Astrocyte of the cerebellum (primary cell): ENCODE measurements at regions not wholly inside any gene's neighbourhood (a gene's known extent, or its start where the extent isn't known, plus 50 kb on each side); places are given as distances from the start of the nearest gene placed in this dataset.

Source experiments
- DNase-seq: peaks from one replicate; pipeline ENCODE4 v3.0.0-alpha.2; 2011; ENCODE audit warnings: low read depth
- H3K4me3 ChIP-seq: 2 replicates; pipeline ENCODE4 v1.5.1; 2011; ENCODE audit warnings: mild to moderate bottlenecking, low read depth, low read length, moderate library complexity
- in situ Hi-C: cut with HindIII; loops from 2 replicates; pipeline ENCODE4 v1.10.0; 2017; ENCODE audit warnings: low sequenced_read_pairs
- TF ChIP-seq, protein P1 (sequence below): IDR thresholded peaks from 2 replicates; pipeline ENCODE4 v1.5.1; 2012; ENCODE audit warnings: low read length, low read depth, moderate library complexity, mild to moderate bottlenecking; ENCODE audit errors: missing control alignments

- DNase-seq, result no peak
- in situ Hi-C loops, result no loop called here
- H3K4me3 ChIP-seq, result no peak overlapping the region
- TF ChIP-seq, protein P1, sequence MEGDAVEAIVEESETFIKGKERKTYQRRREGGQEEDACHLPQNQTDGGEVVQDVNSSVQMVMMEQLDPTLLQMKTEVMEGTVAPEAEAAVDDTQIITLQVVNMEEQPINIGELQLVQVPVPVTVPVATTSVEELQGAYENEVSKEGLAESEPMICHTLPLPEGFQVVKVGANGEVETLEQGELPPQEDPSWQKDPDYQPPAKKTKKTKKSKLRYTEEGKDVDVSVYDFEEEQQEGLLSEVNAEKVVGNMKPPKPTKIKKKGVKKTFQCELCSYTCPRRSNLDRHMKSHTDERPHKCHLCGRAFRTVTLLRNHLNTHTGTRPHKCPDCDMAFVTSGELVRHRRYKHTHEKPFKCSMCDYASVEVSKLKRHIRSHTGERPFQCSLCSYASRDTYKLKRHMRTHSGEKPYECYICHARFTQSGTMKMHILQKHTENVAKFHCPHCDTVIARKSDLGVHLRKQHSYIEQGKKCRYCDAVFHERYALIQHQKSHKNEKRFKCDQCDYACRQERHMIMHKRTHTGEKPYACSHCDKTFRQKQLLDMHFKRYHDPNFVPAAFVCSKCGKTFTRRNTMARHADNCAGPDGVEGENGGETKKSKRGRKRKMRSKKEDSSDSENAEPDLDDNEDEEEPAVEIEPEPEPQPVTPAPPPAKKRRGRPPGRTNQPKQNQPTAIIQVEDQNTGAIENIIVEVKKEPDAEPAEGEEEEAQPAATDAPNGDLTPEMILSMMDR, result no peak
Measured at GRCh38 chr6:92337571-92337970, 1081.8 kb downstream of the EPHA7 start.

- no peak overlapping the region for H3K4me3 ChIP-seq
- no peak for DNase-seq
- TF ChIP-seq, protein P1, result no peak
- in situ Hi-C loops, result no loop called here
Measured at GRCh38 chr6:92329208-92329847, 1090.0 kb downstream of the EPHA7 start.

DNA sequence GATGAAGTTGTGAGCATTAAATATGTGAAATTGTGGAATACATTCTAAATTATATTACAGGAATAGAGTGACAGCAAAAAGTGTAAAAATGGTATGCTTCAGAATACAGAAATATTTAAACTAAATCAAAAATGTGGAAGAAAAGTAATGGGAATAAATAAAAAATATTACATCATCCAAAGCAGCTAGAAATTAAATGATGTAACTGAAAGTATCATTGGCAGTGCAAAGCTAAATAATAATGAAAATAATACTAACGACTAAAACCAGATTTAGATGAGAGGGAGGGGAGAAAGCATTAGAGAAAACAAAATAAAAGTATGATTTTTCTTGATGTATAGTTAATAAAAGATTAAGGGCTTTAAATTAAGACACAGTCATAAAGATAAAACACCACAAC, 1104.0 kb downstream of the EPHA7 start:
- in situ Hi-C loops, result no loop called here
- TF ChIP-seq, protein P1, result no peak
- no peak for DNase-seq
- H3K4me3 ChIP-seq, result no peak overlapping the region

- no peak for DNase-seq
- in situ Hi-C loops, result no loop called here
- TF ChIP-seq, protein P1, result no peak
Measured at GRCh38 chr6:92297101-92297500, 1122.3 kb downstream of the EPHA7 start.

DNA sequence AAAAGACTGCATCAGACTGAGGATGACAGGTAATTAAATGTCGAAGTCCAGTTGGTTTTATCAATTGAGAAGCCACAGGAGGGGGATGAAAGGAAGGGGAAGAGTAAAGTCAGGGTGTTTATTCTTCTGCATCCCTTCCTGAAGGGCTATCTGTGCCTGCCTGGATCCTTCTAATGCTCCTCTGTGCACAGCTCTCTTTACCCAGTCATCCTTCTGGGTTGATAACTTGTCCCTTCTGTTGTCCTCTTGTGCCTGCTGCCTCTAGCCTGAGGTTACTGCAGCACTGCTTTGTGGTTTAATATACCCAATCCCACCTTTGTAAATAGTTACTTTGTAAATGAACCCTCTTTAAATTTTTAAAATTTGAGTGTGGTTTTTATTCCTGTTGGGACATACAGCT, 1127.3 kb downstream of the EPHA7 start:
- DNase-seq, result no peak
- no peak overlapping the region for H3K4me3 ChIP-seq
- in situ Hi-C loops, result no loop called here
- TF ChIP-seq, protein P1, result no peak

More at GRCh38 chr6:92297101-92297500, 1122.3 kb downstream of the EPHA7 start:
- no peak overlapping the region for H3K4me3 ChIP-seq

DNA sequence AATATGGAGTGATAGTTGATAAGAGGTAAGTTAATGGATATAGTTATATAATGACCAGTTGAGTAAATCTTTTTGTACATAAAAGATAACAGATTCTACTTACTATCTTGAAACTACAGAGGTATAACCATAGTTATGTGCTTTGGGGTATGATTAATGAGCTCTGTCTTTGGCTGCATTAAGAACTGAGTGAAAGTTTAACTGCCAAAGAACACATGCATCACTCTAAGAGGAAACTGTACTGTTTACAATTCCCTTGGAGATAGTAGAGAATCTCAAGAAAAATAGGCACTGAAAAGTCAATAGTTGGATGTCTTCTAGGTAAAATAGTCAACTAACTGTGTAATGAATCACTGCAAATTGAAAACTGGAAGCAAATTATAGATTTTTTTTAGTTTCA, 1129.5 kb downstream of the EPHA7 start:
- TF ChIP-seq, protein P1, result no peak
- H3K4me3 ChIP-seq, result no peak overlapping the region
- in situ Hi-C loops, result no loop called here
- no peak for DNase-seq
